Fibroblast of pulmonary artery (primary cell): ENCODE measurements at regions not wholly inside any gene's neighbourhood (a gene's known extent, or its start where the extent isn't known, plus 50 kb on each side); places are given as distances from the start of the nearest gene placed in this dataset.

Experiments used
- DNase-seq: peaks from one replicate; pipeline ENCODE4 v3.0.0-alpha.2; 2010; ENCODE audit warnings: low read depth
- H3K4me3 ChIP-seq: replicated peaks from 2 replicates; pipeline ENCODE4 v1.5.1; 2011; ENCODE audit warnings: low read depth, mild to moderate bottlenecking, control low read depth, low read length, moderate library complexity
- TF ChIP-seq, protein P1 (sequence below): IDR thresholded peaks from 2 replicates; pipeline ENCODE4 v1.5.1; 2011; ENCODE audit warnings: mild to moderate bottlenecking, control low read depth, low read length, inconsistent platforms; ENCODE audit errors: missing control alignments

DNA sequence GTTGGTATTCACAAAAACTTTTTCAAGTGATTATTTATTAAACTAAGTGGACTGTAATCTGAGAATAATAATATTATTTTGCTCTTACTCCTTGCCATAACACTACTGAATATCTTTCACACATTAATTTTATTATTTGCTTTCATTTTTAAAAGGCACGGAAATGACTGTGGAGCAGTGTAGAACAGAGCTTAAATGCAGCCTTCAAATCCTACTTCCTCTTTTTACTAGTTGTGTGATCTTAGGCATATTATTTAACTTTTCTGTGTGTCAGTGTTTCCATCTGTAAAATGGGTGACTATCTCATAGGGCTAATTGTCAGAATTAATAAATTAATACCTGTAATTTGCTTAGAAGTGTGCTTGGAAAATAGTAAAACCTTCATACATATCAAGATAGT is 55.5 kb upstream of the SLC8A1 start:
- DNase-seq: no peak
- TF ChIP-seq, protein P1, sequence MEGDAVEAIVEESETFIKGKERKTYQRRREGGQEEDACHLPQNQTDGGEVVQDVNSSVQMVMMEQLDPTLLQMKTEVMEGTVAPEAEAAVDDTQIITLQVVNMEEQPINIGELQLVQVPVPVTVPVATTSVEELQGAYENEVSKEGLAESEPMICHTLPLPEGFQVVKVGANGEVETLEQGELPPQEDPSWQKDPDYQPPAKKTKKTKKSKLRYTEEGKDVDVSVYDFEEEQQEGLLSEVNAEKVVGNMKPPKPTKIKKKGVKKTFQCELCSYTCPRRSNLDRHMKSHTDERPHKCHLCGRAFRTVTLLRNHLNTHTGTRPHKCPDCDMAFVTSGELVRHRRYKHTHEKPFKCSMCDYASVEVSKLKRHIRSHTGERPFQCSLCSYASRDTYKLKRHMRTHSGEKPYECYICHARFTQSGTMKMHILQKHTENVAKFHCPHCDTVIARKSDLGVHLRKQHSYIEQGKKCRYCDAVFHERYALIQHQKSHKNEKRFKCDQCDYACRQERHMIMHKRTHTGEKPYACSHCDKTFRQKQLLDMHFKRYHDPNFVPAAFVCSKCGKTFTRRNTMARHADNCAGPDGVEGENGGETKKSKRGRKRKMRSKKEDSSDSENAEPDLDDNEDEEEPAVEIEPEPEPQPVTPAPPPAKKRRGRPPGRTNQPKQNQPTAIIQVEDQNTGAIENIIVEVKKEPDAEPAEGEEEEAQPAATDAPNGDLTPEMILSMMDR: no peak

DNA sequence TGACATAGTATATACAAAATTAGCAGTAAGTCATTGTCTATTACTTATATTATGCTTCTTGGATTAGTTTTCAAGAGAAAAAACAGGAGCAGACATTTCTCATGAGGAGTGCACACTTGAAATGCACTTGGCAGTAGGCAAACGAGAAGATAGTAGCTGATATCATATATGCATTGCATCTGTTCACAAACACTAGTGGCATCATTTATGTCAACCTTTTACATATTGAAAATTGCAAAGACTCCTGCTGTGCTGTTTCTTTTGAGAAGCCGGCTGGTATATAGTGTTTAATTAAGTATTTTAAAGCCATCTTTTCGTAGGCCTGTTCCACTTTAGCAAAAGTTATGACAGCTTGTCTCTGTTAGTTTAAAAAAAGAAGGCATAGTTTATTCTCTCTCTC is 58.4 kb upstream of the SLC8A1 start:
- no peak overlapping the region for H3K4me3 ChIP-seq
- DNase-seq: no peak
- TF ChIP-seq, protein P1: no peak

More for the DNA sequence above, 55.5 kb upstream of the SLC8A1 start:
- no peak overlapping the region for H3K4me3 ChIP-seq

DNA sequence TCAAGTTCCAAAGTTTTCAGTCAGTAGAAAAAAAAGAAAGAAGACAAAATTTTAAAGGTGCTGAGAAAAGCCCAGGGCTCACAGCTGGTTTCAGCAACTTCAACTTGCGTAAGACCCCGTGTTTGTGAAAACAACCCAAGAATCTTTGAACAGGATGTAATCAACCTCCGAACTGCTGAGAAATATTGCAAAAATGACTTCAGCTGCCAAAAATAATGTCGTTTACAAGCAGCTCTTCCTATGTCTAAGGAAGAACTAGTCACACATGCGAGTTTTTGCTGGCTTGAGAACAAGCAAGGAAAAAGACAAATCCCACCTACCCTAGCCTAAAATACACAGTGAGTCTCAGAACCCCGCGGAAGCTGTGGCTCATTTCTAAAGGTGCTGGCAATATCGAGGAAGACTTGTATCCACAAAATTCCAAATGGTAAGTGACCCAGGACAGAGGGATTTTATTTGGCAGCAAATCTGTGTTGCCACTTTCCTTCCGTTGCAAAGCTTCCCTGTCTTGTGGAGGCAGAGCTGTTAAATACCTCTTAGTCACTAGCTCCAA is 59.8 kb upstream of the SLC8A1 start:
- DNase-seq: peak; percentile 97
- TF ChIP-seq, protein P1: no peak
- peak overlapping the region; percentile 42 for H3K4me3 ChIP-seq

DNA sequence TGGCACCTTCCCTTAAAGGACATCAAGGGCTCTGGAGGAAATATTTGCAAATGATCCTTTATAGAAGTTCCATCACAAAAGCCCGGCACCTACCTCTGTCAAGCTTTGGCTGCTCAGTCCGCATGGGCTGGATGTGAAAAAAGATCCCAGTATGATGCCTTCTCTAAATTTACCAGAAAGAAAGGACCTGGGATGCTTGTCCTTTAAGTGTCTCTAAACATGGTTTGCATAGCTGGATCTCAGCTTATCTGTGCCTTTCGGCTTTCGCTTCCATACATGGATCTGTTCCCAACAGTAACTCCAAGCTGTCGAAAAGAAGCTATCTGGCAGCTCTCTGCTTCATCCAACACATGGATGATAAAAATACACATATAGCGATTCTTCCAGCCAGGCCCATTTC is 60.4 kb upstream of the SLC8A1 start:
- TF ChIP-seq, protein P1: no peak
- H3K4me3 ChIP-seq: peak overlapping the region; percentile 42
- DNase-seq: peak; percentile 68

DNA sequence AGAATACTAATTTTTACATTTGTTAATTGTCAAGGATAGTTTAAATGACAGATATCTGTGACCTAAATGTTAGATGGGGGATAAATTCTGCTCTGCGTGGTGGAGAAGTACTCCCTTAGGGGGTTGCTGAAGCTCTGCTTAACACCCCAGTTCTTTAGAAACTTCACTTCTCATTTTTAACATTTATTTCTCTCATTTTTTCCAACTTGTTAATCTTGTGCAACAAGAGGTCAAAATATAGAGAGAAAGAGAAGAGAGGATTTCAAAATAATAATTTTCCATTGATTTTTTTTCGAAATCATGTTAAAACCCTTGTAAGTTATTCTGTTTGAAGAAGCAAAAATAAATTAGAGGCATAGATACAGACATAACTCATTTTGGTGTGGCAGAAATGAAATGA is 61.3 kb upstream of the SLC8A1 start:
- no peak overlapping the region for H3K4me3 ChIP-seq

DNA sequence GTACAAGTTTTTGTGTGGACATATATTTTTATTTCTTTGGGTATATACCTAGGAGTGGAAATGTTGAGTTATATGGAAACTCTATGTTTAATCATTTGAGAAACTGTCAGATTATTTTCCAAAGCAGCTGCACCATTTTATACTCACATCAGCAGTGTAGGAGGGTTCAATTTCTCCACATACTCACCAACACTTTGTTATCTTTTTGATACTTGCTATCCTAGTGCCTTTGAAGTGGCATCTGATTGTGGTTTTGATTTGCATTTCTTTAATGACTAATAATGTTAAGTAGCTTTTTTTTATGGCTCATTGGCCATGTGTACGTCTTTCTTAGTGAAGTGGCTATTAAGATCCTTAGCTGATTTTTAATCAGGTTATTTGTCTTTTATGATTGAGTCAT is 64.7 kb upstream of the SLC8A1 start:
- DNase-seq: no peak
- TF ChIP-seq, protein P1: no peak
- no peak overlapping the region for H3K4me3 ChIP-seq

More for the DNA sequence above, 61.3 kb upstream of the SLC8A1 start:
- no peak for DNase-seq
- TF ChIP-seq, protein P1: no peak

DNA sequence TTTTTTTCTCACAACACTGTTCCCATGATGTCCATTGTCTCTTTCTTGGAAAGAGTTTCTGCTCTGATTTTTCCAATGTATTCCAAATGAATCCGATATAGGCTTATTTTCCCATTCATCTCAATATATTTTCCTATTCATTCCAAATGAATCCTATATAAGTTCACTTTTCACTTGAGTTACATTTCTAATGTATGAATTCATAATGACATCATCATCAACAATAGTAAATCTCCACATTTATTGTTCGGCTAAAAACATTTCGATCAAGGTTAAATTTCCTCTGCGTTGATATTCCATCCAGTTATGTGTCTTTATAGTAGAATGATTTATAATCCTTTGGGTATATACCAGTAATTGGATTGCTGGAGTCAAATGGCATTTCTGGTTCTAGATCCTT is 76.7 kb upstream of the SLC8A1 start:
- TF ChIP-seq, protein P1: no peak
- no peak overlapping the region for H3K4me3 ChIP-seq
- DNase-seq: no peak
